GM21528 (cell line): ENCODE measurements at regions not wholly inside any gene's neighbourhood (a gene's known extent, or its start where the extent isn't known, plus 50 kb on each side); places are given as distances from the start of the nearest gene placed in this dataset.
"Not testable (repeated sequence)": the region's sequence is repeated elsewhere in the genome, so short reads cannot be mapped to it uniquely, and the experiment has no call there.

Experiments used
- ATAC-seq: cut with Tn5 transposase; IDR thresholded peaks from one replicate; pipeline ENCODE4 v1.9.1; 2021; ENCODE audit warnings: mild to moderate bottlenecking, moderate library complexity; ENCODE audit not compliant: unreplicated experiment, low FRiP score

DNA sequence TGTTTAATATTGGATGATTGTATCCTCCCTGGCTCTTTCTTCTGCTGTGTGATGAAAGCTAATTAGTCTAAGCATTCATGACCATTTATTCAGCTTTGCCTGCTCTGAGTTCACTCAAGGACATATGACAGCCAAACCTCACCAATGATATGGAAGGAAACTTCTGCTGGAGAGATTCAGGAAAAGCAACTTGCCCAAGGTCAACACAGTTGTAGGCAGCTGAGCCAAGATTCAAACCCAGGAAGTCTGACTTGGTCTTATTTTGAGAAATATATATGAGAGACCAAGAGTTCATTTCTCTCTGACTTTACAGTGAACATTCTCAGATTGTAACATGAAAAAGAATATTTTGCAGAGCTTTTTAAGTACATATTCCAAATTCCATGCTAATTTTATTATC is 1588.5 kb upstream of the PIK3C3 start:
- ATAC-seq = no peak

DNA sequence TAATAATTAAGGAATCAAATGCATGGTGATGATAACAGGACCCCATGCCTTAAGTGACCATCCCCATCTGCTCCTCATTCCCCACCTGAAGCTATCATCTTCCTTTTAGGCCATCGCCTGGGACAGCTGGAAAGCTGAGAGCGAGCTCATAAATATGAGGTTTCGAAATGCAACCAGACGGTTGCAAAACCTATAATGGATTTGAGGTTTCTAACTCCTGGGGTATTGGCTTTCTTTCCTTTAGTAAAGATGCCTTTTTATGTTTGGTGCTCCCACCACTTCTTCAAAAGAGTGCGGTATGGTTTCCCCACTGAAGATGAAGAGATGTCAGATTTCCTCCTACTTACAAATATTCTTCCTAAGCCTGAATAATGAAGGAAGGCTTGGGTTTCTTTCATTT is 1589.5 kb upstream of the PIK3C3 start:
- no peak for ATAC-seq

DNA sequence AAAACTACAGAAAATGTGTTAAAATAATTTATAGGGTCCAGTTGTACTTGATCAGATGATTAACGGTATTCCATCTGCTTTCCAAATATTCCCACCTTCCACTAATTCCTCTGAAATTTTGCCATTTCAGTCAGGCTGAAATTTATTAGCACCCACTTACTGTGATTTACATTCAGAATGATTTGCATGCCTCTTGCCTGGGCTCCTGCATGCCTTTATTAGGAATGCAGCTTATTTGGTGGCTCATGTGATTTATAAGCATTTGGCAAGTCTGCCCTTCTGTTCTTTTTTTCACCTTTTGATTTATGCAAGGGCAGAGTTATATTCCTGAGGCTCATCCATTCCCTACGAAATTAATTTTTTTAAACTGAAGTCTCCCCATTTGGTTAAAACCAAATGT is 1594.5 kb upstream of the PIK3C3 start:
- no peak for ATAC-seq

- no peak for ATAC-seq
Measured at GRCh38 chr18:40357536-40357935, 1597.5 kb upstream of the PIK3C3 start.

GRCh38 chr18:40356168-40356567 is 1598.9 kb upstream of the PIK3C3 start:
- ATAC-seq = no peak

- ATAC-seq = no peak
Measured at GRCh38 chr18:40355726-40356125, 1599.3 kb upstream of the PIK3C3 start.

DNA sequence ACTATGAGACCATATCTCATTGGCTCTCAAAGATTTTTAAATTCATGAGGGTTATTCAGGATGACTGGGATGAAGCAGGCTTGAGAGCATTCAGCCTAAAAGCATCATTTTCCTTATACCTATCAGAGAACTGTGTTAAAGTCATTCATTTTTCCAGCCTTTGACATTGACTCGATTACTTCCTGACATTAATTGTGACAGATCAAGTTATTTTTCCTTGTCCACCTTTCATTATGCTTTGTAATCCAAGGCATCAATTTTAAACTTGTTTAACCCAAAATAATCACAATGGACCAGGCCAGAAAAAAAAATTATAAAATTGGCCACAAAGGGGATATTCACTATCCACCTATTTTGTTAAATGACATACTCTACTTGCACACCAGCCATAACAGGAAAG is 1606.8 kb upstream of the PIK3C3 start:
- no peak for ATAC-seq

DNA sequence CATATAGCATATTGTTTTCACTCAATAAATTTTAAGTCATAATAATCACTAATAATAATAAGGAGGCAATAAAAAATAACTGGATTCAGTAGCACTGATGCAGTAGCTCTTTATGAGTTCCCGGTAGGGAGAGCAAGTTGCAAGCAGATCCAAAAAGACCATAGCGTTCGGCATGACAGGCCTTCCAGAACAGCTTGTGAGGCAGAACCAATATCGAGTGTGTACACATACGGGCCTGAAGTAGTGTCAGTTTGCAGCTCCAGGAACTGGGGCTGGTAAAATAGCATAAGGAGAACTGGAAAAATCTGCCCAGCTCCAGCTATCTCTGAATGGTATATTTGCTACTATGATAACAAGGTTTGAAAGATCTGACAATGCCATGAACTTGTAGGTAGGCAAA is 1607.8 kb upstream of the PIK3C3 start:
- no peak for ATAC-seq

DNA sequence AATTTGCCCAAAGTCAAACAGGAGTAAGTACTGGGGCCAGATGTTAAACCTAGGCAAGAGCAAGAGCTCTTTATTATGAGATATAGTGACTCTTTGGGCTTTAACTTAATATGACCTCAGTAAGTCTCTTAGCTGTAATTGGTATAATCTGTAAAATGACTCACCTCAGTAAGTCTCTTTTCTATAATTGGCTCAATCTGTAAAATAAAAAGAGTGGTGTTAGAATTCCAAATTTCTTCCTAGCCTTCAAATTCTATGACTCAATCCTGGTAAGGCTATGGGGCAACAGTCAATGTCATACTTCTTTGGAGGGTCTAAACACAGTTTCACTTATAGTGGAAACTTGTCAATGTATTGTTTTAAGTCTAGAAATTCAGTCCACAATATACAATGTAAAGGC is 1608.9 kb upstream of the PIK3C3 start:
- no peak for ATAC-seq

DNA sequence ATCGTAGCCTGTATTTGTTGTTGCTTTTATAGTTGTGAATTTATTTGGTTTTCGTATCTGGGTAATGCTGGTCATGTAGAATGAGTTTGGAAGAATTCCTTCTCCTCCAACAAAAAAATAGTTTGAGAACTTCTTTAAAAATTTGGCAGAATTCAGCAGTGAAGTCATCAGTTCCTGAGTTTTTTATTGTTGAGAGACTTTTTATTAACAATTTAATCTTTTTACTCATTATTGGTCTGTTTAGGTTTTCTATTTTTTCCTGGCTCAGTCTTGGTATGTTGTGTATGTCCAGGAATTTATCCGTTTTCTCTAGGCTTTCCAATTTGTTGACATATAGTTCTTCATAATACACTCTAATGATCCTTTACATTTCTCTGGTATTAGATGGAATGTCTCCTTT is 1613.3 kb upstream of the PIK3C3 start:
- ATAC-seq = no peak

DNA sequence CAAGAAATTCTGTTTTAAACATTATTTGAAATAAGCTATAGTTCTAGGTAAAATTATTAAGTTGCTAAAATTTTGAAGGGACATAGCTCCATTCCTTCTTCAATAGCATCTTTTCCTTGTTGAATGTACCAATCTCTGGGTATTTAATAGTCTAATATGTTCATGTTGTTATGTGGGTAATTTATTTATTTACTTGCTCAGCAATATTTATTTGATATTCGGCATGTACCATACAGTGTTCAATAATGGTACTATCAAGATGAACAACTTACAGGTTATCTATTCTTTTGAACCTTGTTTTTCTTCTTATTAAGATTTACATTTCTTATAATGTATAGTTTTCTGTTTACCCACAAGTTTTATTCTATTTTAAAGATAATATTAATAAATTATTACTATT is 1616.8 kb upstream of the PIK3C3 start:
- ATAC-seq = no peak

- ATAC-seq = no peak
Measured at GRCh38 chr18:40326985-40327384, 1628.0 kb upstream of the PIK3C3 start.

- no peak for ATAC-seq
Measured at GRCh38 chr18:40325988-40326387, 1629.0 kb upstream of the PIK3C3 start.

DNA sequence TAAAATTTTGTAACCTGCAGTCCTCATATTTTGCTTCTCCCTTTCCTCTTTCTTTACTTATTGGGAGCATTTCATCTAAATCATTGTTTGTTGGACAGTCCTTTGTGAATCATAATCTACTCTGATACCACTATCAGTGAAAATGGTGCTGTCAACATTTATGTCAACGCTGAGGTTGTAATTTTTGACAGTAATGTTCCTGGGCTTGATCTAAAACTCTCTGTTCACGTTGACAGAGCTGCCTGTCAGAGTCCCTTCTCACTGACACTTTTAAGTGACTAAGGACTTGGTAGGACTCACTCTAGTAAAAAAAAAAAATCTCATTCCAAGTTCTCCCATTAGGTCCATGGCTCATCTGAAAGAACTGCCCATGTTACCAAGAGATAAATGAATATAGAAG is 1640.8 kb upstream of the PIK3C3 start:
- no peak for ATAC-seq

- no peak for ATAC-seq
Measured at GRCh38 chr18:40313030-40313642, 1641.9 kb upstream of the PIK3C3 start.

DNA sequence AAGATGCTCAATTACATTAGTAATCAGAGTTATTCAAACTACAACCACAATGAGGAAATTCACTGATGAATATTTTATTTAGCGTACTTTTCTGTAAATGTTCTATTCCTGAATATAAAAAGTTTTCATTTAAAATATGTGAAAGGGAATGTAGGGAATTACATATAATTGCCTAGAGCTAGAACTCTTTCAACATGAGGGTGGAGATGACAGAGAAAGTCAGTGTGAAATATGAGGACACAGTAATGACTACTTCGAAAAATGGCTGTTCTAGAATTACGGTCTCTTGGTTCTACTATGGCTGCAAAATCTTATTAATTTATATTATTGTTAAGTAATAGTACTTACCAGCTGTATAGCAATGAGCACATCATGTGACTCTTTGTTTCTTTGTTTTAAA is 1647.4 kb upstream of the PIK3C3 start:
- no peak for ATAC-seq

- no peak for ATAC-seq
Measured at GRCh38 chr18:40296717-40297413, 1658.2 kb upstream of the PIK3C3 start.

- no peak for ATAC-seq
Measured at GRCh38 chr18:40292985-40293710, 1661.9 kb upstream of the PIK3C3 start.

- ATAC-seq = no peak
Measured at GRCh38 chr18:40283560-40283959, 1671.5 kb upstream of the PIK3C3 start.

DNA sequence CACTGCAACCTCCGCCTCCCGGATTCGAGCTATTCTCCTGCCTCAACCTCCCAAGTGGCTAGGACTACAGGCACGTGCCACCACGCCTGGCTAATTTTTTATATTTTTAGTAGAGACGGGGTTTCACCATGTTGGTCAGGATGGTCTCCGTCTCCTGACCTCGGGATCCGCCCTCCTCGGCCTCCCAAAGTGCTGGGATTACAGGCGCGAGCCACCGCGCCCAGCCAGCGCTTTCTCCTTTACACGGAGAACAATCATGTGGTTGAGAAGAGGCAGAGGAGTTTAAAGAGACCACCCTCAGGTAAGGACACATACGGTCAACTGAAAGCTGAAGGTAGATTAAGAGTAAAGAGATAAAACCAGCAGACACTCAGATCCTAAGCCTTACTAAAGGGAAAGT is 1673.7 kb upstream of the PIK3C3 start:
- not testable (repeated sequence) for ATAC-seq

DNA sequence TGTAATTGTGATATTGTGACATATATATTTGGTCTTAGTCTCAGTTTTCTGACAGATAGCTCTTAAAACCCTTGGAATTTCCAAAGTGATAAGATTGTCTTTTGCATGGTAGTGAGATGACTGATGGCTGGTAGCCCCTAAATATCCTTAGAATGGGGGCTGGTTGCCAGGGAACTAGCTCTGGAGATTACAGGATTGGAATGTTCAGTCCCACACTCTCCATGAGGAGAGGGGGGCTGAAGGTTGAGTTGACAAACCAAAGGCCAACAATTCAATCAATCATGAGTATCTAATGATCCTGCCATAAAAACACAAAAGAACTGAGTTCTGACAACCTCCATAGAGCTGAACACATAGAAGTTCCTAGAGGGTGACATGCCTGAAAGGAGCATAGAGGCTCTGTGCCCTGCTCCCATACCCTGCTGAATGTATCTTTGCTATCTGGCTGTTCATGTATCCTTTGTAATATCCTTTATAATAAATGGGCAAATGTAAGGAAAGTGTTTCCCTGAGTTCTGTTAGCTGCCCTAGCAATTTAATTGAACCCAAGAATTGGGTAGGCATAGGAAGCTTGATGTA is 1680.3 kb upstream of the PIK3C3 start:
- ATAC-seq = no peak
